ENCODE measurements at regions not wholly inside any gene's neighbourhood (a gene's known extent, or its start where the extent isn't known, plus 50 kb on each side); places are given as distances from the start of the nearest gene placed in this dataset.

DNA sequence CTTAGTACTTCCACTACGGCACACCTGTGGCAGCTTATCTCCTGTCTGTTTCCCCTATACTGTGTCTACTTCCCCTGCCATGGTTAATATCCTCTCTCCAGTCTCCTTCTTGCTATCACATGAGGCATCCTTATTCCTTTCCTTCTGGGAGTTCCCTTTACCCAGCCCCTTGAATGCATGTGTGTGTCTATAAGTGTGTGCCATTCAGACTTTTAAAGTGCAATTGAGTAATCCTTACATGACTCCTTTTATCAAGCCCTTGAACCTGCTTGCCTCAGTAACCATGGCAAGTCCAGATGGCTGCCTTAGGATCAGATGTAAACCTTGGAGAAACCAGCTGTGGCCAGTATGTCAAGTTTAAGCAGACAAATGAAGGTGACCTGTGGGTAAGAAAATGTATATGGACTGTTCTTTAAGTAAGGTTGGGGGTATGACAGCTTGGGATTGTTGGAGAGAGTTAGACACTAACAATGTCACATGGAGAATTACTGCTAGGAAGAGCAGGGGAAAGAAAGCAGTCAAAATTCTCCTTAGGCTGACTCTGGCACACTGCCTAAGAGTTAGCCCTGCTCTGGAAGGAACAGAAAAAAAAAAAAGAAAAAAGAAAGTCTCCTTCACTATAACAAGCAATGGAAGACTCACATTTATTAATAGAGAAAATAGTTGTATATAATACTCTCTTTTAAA lies 142.1 kb downstream of the HINT1 start:
- H3K27ac ChIP-seq, result no peak overlapping the region
- TF ChIP-seq ZFX (IDR thresholded peaks at IDR 0.05) (no peak), CTCF (conservative IDR thresholded peaks at IDR 0.05) (no peak)

DNA sequence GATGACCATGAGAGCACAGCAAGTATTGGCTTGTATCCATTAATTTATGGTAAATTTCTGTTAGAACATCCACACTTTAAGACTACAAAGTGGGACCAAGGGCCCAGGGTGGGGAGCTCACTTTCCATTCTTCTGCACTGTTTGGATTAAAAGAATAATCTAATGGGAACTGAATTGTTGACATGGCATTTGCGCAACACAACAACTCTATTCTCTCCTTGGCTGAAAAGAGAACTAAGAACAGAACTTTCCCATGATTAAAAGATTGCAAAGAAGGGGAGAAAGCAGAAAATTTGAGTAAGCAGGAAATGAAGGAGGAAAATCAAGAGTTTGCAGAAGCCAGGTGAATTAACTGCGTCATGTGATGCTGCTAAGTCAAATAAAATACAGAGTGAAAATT lies 143.4 kb downstream of the HINT1 start:
- H3K27ac ChIP-seq, result no peak overlapping the region
- TF ChIP-seq CTCF (conservative IDR thresholded peaks at IDR 0.05) (no peak), ZFX (IDR thresholded peaks at IDR 0.05) (no peak)

GRCh38 chr5:131019601-131020315 lies 145.3 kb downstream of the HINT1 start:
- TF ChIP-seq CTCF (conservative IDR thresholded peaks at IDR 0.05) (no peak), ZFX (IDR thresholded peaks at IDR 0.05) (no peak)
- no peak overlapping the region for H3K27ac ChIP-seq

DNA sequence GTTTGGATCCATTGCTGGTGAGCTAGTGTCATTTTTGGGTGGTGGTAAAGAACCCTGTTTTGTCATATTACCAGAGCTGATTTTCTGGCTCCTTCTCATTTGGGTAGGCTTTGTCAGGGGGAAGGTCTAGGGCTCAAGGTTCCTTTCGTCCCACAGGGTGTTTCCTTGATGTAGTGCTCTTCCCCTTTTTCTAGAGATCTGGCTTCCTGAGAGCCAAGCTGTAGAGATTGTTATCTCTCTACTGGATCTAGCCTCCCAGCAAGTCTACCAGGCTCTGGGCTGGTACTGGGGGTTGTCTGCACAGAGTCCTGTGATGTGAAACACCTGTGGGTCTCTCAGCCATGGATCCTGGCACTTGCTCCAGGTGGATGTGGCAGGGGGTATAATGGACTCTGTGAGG lies 145.9 kb downstream of the HINT1 start:
- TF ChIP-seq ZFX (IDR thresholded peaks at IDR 0.05), result no peak
- no peak for TF ChIP-seq CTCF (conservative IDR thresholded peaks at IDR 0.05)
- no peak overlapping the region for H3K27ac ChIP-seq

GRCh38 chr5:131008329-131008728 lies 156.7 kb downstream of the HINT1 start:
- TF ChIP-seq CTCF (conservative IDR thresholded peaks at IDR 0.05) (no peak), ZFX (IDR thresholded peaks at IDR 0.05) (no peak)
- H3K27ac ChIP-seq, result no peak overlapping the region

DNA sequence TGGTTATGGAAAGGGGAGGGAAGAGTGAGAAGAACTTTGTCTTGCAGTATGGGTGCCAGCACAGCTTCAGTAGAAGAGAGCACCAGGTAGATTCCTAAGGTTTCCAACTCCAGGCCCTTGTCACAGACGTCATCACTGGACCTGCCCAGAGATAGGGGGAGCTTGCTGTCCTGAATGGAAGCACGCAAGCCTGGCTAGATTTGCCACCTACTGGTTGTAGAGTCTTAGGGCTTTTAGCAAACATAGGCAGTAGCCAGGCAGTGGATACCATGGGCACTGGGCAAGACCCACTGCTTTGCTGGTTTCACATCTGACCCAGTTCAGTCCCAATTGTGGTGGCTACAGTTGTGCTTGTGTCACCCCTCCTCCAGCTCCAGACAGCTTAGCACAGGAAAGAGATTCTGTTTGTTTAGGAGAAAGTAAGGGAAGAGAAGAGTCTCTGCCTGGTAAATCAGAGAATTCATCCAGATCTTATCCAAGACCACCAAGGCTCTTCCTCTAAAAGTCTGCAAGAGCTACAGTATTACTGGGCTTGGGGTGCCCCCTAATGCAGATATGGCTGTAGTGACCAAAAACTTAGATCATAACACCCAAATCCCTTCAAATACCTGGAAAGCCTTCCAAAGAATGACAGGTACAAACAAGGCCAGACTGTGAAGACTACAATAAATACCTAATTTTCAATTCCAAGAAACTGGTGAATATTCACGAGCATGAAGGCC lies 158.9 kb downstream of the HINT1 start:
- H3K27ac ChIP-seq, result no peak overlapping the region
- TF ChIP-seq CTCF (conservative IDR thresholded peaks at IDR 0.05) (peak; percentile 20; the same call in 1 of the 2 replicates), ZFX (IDR thresholded peaks at IDR 0.05) (no peak)

DNA sequence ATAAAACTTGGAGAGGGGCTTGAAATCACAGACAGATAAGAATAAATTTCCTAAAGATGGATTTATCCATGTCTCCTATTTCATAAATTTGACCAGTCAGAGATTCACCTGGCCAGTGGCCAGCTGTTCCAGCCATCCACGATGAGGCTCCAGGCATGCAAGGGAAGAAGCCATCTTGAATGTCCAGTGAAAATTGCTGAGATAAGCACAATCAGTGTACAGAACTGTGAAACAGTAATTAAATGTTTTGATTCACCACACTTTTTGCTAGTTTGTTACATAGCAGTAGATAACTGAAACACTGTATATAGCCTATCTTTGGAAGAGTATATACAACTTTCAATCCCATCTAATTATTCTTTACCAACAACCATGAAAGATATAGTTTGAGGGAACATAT lies 163.5 kb downstream of the HINT1 start:
- no peak for TF ChIP-seq CTCF (conservative IDR thresholded peaks at IDR 0.05)
- no peak for TF ChIP-seq ZFX (IDR thresholded peaks at IDR 0.05)
- H3K27ac ChIP-seq, result no peak overlapping the region
